HAP-1 (cell line): ENCODE measurements at regions not wholly inside any gene's neighbourhood (a gene's known extent, or its start where the extent isn't known, plus 50 kb on each side); places are given as distances from the start of the nearest gene placed in this dataset.
"Not testable (repeated sequence)": the region's sequence is repeated elsewhere in the genome, so short reads cannot be mapped to it uniquely, and the experiment has no call there.

Experiments used
- DNase-seq, 2 experiments: peaks; one replicate each; pipeline ENCODE4 v3.0.0-alpha.2; 2016 to 2020; ENCODE audit warnings: low spot score in 2 of 2
- H3K27me3 ChIP-seq: fragments of 250-450 bp; sonication (Bioruptor Pico); 2 replicates; pipeline ENCODE4 v1.5.1; 2020; ENCODE audit warnings: low read depth, mild to moderate bottlenecking, moderate library complexity
- H3K36me3 ChIP-seq: fragments of 250-450 bp; sonication (Bioruptor Pico); replicated peaks from 2 replicates; pipeline ENCODE4 v1.5.1; 2020; ENCODE audit warnings: mild to moderate bottlenecking
- H3K4me1 ChIP-seq: fragments of 250-450 bp; sonication (Bioruptor Pico); 2 replicates; pipeline ENCODE4 v1.5.1; 2020; ENCODE audit warnings: mild to moderate bottlenecking
- H3K4me3 ChIP-seq: fragments of 250-450 bp; sonication (Bioruptor Pico); 2 replicates; pipeline ENCODE4 v1.5.1; 2020; ENCODE audit warnings: mild to moderate bottlenecking, moderate library complexity
- H3K9me3 ChIP-seq: fragments of 250-450 bp; sonication (Bioruptor Pico); 2 replicates; pipeline ENCODE4 v1.5.1; 2020; ENCODE audit warnings: mild to moderate bottlenecking, moderate library complexity
- in situ Hi-C: fragments of 300-500 bp; cut with MboI; formaldehyde crosslinking; loops from 3 replicates; pipeline ENCODE4 v1.14.3; 2020; ENCODE audit warnings: low sequenced_read_pairs, inconsistent platforms, mixed read lengths

DNA sequence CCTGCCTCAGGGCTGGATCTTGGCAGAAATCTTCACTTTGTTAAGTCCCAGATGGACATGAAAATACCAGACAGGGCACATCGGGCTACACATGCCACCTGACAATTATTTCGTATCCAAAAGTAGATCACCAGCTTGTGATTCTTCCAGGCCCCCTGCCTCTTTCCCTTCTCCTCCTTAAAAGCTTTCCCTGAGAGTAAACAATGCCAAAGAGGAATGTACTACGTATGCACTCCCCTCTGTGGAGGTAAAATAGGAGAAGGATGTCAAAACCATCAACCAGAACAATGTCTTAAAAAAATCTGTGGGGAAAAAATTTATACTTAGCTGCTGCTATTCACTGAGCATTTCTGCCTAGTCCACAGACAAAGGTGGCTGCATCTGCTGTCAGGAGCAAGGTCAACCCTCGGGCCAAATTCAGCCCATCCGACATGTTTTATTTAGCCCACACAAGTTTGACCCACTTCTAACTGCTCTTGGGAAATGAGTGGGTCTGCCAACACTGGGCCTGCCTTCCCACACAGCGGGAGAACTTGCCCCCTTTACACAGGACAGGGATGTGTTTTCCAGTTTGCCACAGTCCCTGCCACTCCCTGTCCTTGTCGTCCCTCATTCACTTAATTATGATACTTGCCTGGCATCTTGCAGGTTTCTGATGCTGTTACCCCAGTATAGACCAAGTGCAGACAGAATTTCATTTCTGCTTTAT is 74.7 kb upstream of the NBPF26 start:
- DNase-seq, H3K9me3 ChIP-seq, H3K27me3 ChIP-seq, H3K4me3 ChIP-seq, H3K4me1 ChIP-seq, H3K36me3 ChIP-seq, in situ Hi-C loops: not testable (repeated sequence)

DNA sequence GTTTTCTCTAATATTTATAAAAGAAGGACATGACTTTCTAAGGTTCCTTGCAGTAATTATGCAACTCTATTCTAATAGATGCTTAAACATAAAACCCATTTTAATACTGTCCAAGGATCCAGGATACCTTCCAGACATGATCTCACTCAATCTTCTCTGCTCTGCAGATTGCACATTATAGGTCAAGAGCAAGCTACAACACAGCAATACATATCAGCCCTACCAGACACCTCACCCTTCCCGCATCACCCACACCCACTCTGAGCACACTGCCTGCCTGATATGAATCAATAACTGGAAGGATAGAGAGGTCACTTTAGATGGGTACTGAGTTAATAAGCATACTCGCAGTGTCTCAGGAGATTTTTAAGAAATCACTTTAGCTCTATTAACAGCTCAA is 74.0 kb upstream of the NBPF26 start:
- H3K9me3 ChIP-seq, H3K27me3 ChIP-seq, H3K4me1 ChIP-seq, in situ Hi-C loops, H3K4me3 ChIP-seq, DNase-seq, H3K36me3 ChIP-seq: not testable (repeated sequence)

DNA sequence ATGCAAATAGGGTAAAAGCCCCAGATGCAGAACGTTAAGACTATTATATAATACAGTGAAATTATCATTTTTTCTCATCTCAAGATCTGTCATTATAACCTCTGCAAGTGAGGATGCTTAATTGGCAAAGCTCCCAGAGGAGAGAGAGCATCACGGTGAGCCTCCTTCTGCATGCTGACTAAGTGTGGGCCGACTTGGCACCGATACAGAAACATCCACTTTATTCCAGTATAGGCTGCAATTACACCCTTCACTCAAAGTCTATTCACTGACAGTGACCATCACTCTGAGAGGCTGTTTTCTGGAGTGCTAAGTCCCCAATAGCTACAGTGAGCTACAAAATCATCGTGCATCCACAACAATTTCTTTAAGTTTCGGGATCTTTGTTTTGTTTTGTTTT is 69.6 kb upstream of the NBPF26 start:
- in situ Hi-C loops: not testable (repeated sequence)

DNA sequence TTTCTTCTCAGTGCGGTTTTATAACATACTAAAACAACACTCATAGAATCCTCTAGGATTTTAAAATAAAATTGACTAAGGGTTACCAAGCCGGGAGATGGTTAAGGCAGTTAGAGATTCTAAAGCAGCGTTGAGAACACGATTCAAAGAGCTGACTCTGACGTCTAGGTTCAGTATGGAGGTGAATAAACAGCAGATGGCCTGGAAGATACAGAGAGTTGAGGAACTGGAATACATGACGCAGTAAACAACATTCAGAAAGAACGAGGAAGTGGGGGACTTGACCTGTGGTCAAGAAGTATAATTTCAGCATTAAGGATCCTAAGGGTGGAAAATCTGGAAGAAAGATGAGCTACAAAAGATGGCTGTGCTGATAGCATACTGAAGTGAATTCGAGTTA is 68.4 kb upstream of the NBPF26 start:
- DNase-seq, H3K4me3 ChIP-seq, H3K36me3 ChIP-seq, H3K4me1 ChIP-seq, H3K27me3 ChIP-seq, H3K9me3 ChIP-seq, in situ Hi-C loops: not testable (repeated sequence)

More for the DNA sequence above, 69.6 kb upstream of the NBPF26 start:
- not testable (repeated sequence) for DNase-seq, H3K4me3 ChIP-seq, H3K4me1 ChIP-seq, H3K36me3 ChIP-seq, H3K27me3 ChIP-seq, H3K9me3 ChIP-seq

DNA sequence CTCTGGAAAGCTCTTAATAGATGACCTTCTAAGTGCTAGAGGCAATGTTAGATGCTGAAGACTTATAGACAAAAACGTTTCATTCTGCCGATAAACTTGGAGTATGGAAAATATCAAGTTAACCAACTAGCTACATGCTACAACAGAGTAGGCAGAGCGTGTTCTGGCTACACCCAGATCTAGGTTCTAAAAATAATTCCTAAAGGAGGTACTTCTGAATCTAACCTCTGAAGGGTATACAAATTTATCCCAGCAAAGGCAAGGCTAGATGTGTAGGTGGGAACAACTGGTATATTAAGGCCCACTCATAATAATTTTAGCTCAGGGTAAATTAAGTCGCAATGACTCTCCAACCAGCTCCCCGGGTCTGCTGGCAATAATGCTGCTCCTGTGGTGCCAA is 67.6 kb upstream of the NBPF26 start:
- H3K9me3 ChIP-seq, H3K4me1 ChIP-seq, H3K4me3 ChIP-seq, in situ Hi-C loops, H3K36me3 ChIP-seq, H3K27me3 ChIP-seq, DNase-seq: not testable (repeated sequence)

DNA sequence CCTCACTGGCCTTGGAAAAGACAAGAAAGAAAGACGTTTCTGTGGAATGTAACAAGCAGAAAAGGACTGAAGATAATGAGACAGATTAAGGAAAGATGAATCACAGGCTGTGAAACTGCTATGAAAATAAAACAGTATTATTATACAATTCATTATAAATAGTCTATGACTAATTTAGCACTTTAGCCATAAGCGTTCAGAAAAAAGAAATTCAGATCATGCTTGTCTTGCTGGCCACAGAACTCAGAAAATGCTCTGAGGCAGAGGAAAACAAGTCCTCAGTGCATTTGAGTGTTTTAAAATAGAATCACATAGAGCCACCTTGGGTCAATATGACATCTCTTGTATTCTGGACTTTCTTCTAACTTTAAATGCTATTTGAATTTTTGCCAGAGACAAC is 65.9 kb upstream of the NBPF26 start:
- in situ Hi-C loops, H3K4me3 ChIP-seq, H3K27me3 ChIP-seq, H3K36me3 ChIP-seq, H3K9me3 ChIP-seq, H3K4me1 ChIP-seq, DNase-seq: not testable (repeated sequence)

DNA sequence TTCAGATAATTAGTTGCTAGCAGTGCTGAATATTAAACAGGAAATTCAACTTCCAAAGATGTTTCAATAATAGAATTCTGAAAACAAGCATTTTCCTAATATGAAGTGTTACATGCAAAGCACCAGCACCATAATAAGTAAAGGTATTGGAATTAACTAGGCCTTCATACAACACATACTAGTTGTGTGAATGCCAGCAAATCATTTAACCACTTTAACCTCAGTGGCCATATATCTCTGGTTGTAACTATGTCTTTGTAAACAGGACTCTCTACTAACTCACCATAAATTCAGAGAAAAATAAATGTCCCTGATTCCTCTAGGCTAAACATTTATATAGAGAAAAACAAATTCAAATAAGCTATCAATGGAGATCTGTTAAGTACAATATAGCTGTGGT is 65.1 kb upstream of the NBPF26 start:
- H3K27me3 ChIP-seq, H3K4me1 ChIP-seq, H3K9me3 ChIP-seq, H3K36me3 ChIP-seq, H3K4me3 ChIP-seq, in situ Hi-C loops, DNase-seq: not testable (repeated sequence)

DNA sequence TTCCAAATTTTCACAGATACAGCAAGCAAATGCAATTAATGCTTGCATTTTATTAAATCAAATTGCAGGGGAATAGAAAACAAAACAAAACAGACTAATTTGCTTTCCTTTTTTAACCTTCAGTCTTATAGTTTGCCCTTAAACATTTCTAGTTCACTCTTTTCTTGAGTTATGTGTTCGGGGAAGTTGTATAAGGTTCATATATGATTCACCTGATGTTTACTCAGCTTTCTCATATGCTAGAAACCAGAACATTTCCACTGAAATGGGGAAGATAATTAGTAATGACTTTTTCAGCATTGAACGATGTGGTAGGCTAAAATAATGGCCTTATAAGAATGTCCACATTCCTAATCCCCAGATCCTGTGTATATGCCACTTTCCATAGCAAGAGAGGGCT is 64.6 kb upstream of the NBPF26 start:
- H3K9me3 ChIP-seq, H3K4me3 ChIP-seq, DNase-seq, in situ Hi-C loops, H3K36me3 ChIP-seq, H3K4me1 ChIP-seq, H3K27me3 ChIP-seq: not testable (repeated sequence)

DNA sequence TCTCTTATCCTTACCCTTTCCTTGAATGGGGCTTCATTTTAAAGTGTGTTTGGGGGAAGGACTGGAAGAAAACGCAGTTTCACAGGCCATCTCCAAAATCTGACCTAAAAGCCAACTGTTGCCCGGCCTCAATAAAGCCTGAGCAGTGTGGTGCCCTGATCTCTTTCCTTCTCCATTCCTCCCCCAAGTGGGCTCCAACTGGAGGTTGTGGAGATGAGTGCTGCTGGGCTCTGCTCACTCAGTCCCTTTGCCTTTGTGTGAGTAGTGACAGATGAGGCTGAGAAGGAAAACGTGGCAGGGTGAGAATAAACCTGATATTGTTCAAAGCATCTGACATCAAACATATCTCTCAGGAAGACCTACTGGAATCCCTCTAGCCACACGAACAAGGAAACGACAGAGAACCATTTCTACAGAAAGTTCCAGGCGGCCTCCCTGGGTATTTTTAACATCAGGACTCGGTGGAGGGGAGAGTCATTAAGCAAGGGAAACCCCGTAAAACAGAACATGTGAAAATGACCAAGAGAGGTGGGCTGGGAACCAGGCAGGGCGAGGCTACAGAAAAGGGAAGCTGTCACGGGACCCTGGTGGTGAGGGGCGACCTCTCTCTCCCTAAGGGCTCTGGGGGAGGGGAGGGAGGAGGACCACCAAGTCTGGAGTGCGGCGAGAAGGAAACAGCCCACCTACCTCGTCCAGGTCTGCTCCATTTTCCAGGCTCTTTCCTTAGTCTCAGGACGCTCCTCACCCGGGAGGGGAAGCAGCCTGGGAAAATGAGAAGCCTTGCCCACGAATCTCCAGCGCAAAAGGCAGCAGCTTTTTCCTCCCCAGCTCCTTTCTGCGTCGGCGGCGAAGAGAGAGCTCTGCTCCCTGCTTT is 59.1 kb upstream of the NBPF26 start:
- H3K4me3 ChIP-seq: peak overlapping the region; percentile 18
- H3K4me1 ChIP-seq, in situ Hi-C loops, H3K9me3 ChIP-seq, H3K36me3 ChIP-seq, DNase-seq, H3K27me3 ChIP-seq: not testable (repeated sequence)

DNA sequence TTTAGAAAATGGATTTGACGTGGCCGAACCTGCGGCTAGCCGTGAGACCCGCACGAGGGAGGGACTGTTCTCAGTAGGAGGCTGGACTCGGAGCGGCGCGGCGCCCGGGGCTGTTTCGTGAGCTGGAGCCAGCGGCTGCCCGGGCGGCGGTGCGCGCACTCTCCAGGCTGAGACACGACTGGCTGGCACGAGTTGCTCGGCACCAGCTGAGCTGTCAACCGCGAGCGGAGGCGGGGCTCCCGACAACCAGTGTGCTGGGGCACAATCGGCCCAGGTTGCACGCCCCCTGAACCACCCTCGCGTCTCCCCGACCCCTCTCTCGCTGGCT is 58.5 kb upstream of the NBPF26 start:
- in situ Hi-C loops, H3K9me3 ChIP-seq, H3K27me3 ChIP-seq, H3K36me3 ChIP-seq, H3K4me1 ChIP-seq: not testable (repeated sequence)
- DNase-seq: peak in 1 of 2 experiments; percentile 38
- peak overlapping the region; percentile 18 for H3K4me3 ChIP-seq

DNA sequence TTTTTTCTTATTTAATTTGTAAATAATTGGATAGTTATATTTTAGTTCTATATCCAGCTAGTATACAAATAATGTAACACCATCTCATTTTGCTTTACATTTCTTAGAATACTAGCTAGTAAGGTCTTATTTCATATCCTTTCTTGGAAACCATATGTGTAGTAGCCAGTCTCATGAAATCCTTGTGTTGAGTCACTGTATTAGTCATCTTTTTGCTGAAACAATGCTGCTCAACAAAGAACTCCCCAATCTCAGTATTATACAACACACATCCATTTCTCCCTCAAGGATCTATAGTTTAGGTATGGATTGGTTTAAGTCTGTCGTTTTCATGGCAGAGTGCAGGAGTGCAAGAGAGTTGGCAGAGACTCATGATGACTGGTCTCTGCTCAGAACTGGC is 55.6 kb upstream of the NBPF26 start:
- DNase-seq, H3K4me1 ChIP-seq, H3K27me3 ChIP-seq, H3K4me3 ChIP-seq, in situ Hi-C loops, H3K36me3 ChIP-seq, H3K9me3 ChIP-seq: not testable (repeated sequence)
